Gastroesophageal sphincter (tissue), 4 donors: ENCODE measurements at regions not wholly inside any gene's neighbourhood (a gene's known extent, or its start where the extent isn't known, plus 50 kb on each side); places are given as distances from the start of the nearest gene placed in this dataset.

ENCODE experiments used
- ATAC-seq: fragments of 150-250 bp; one replicate; pipeline ENCODE4 v1.9.1; 2016; ENCODE audit warnings: mild to moderate bottlenecking, moderate library complexity
- H3K27ac ChIP-seq, 4 donors: fragments of 200-600 bp; sonication (generic) in 3 of 4; 1 replicate in 3 of 4; 2 replicates in 1 of 4; pipeline ENCODE4 v1.5.1; 2016 to 2019
- H3K27me3 ChIP-seq: fragments of 200-600 bp; sonication (generic); one replicate; pipeline ENCODE4 v1.5.1; 2019
- H3K36me3 ChIP-seq, 2 donors: fragments of 200-600 bp; sonication (generic); one replicate each; pipeline ENCODE4 v1.5.1; 2019; ENCODE audit warnings: control low read depth in 1 of 2
- H3K4me1 ChIP-seq, 3 donors: fragments of 200-600 bp; sonication (generic); 1 replicate in 2 of 3; 2 replicates in 1 of 3; pipeline ENCODE4 v1.5.1; 2016 to 2019; ENCODE audit warnings: control low read depth in 2 of 3
- H3K4me3 ChIP-seq, 2 donors: fragments of 200-600 bp; sonication (generic); one replicate each; pipeline ENCODE4 v1.5.1; 2019; ENCODE audit warnings: mild to moderate bottlenecking in 1 of 2, moderate library complexity in 1 of 2
- H3K9me3 ChIP-seq, 3 donors: fragments of 200-600 bp; sonication (generic); one replicate each; pipeline ENCODE4 v1.5.1; 2017 to 2019; ENCODE audit warnings: control low read depth in 2 of 3
- CTCF ChIP-seq, 4 experiments: fragments of 200-600 bp in 2 of 4; fragments of 450-650 bp in 2 of 4; sonication (generic) in 1 of 4; IDR thresholded peaks; one replicate each; pipeline ENCODE4 v1.5.1; 2017 to 2019; ENCODE audit warnings: antibody characterized with exemption in 4 of 4, mild to moderate bottlenecking in 2 of 4, moderate library complexity in 2 of 4
- EP300 ChIP-seq: sonication (generic); formaldehyde crosslinking; IDR thresholded peaks from one replicate; pipeline ENCODE4 v1.6.1; 2017; ENCODE audit warnings: antibody characterized with exemption, mild to moderate bottlenecking
- POLR2A ChIP-seq, 2 donors: fragments of 450-650 bp; IDR thresholded peaks; one replicate each; pipeline ENCODE4 v1.6.1; 2017; ENCODE audit warnings: antibody characterized with exemption in 2 of 2, mild to moderate bottlenecking in 2 of 2, moderate library complexity in 1 of 2
- POLR2AphosphoS5 ChIP-seq: sonication (generic); formaldehyde crosslinking; IDR thresholded peaks from one replicate; pipeline ENCODE4 v1.6.1; 2017; ENCODE audit warnings: antibody characterized with exemption
- WGBS, 2 donors: methylation state at CpG; one replicate each; pipeline ENCODE4 v1.1.5; 2018; ENCODE audit warnings: low coverage in 1 of 2; 5-methylcytosine and 5-hydroxymethylcytosine counted together

- H3K9me3 ChIP-seq, result no peaks in the 10 kb centered on the region
- H3K4me3 ChIP-seq, result no peak overlapping the region
- no peaks in the 10 kb centered on the region for H3K27me3 ChIP-seq
- no peaks in the 10 kb centered on the region for H3K36me3 ChIP-seq
- no peak overlapping the region for H3K27ac ChIP-seq
- no peak for TF ChIP-seq CTCF (IDR thresholded peaks at IDR 0.05)
- no peak for TF ChIP-seq POLR2AphosphoS5
- no peak for TF ChIP-seq POLR2A (IDR thresholded peaks at IDR 0.05)
- no peak for TF ChIP-seq EP300
- ATAC-seq, result no peak
- H3K4me1 ChIP-seq, result no peaks in the 10 kb centered on the region
Observed at GRCh38 chr2:185074156-185074555, 475.8 kb downstream of the ZNF804A start.

- H3K4me3 ChIP-seq, result no peak overlapping the region
- H3K27ac ChIP-seq, result no peak overlapping the region
- ATAC-seq, result no peak
- H3K9me3 ChIP-seq, result no peaks in the 10 kb centered on the region
- no peaks in the 10 kb centered on the region for H3K36me3 ChIP-seq
- H3K4me1 ChIP-seq, result no peaks in the 10 kb centered on the region
- WGBS, 2 donors, result 90 to 96% methylated on average over 2 to 3 of the region's 3 CpGs
- TF ChIP-seq EP300 (no peak), POLR2A (IDR thresholded peaks at IDR 0.05) (no peak), CTCF (IDR thresholded peaks at IDR 0.05) (no peak), POLR2AphosphoS5 (no peak)
- no peaks in the 10 kb centered on the region for H3K27me3 ChIP-seq
Observed at GRCh38 chr2:185082749-185083148, 484.4 kb downstream of the ZNF804A start.

GRCh38 chr2:185108588-185108987 lies 510.3 kb downstream of the ZNF804A start:
- 67 to 81% methylated on average over 2 of the region's 2 CpGs for WGBS, 2 donors
- Histone ChIP-seq H3K27me3 (no peaks in the 10 kb centered on the region), H3K4me3 (no peak overlapping the region), H3K9me3 (peaks cover 0 to 5% (median 0%) of the 10 kb centered on the region in 3 donors), H3K27ac (no peak overlapping the region), H3K4me1 (no peaks in the 10 kb centered on the region), H3K36me3 (no peaks in the 10 kb centered on the region)
- no peak for TF ChIP-seq POLR2A (IDR thresholded peaks at IDR 0.05)
- no peak for TF ChIP-seq POLR2AphosphoS5
- no peak for TF ChIP-seq EP300
- TF ChIP-seq CTCF (IDR thresholded peaks at IDR 0.05), result no peak
- no peak for ATAC-seq

- WGBS, 2 donors, result 86 to 88% methylated on average over 1 of the region's 1 CpG
- TF ChIP-seq POLR2A (IDR thresholded peaks at IDR 0.05) (no peak), CTCF (IDR thresholded peaks at IDR 0.05) (no peak), EP300 (no peak), POLR2AphosphoS5 (no peak)
- Histone ChIP-seq H3K4me3 (no peak overlapping the region), H3K4me1 (no peaks in the 10 kb centered on the region), H3K27ac (no peak overlapping the region), H3K9me3 (no peaks in the 10 kb centered on the region), H3K27me3 (no peaks in the 10 kb centered on the region), H3K36me3 (no peaks in the 10 kb centered on the region)
- ATAC-seq, result no peak
Observed at GRCh38 chr2:185127412-185127811, 529.1 kb downstream of the ZNF804A start.

GRCh38 chr2:185128346-185128745 lies 530.0 kb downstream of the ZNF804A start:
- TF ChIP-seq EP300, result no peak
- no peak for TF ChIP-seq POLR2A (IDR thresholded peaks at IDR 0.05)
- TF ChIP-seq CTCF (IDR thresholded peaks at IDR 0.05), result no peak
- no peak for TF ChIP-seq POLR2AphosphoS5
- ATAC-seq, result no peak
- Histone ChIP-seq H3K4me1 (no peaks in the 10 kb centered on the region), H3K27me3 (no peaks in the 10 kb centered on the region), H3K9me3 (no peaks in the 10 kb centered on the region), H3K27ac (no peak overlapping the region), H3K36me3 (no peaks in the 10 kb centered on the region), H3K4me3 (no peak overlapping the region)
